ENCODE measurements at regions not wholly inside any gene's neighbourhood (a gene's known extent, or its start where the extent isn't known, plus 50 kb on each side); places are given as distances from the start of the nearest gene placed in this dataset.

GRCh38 chr2:234840336-234840735 lies 111.5 kb upstream of the SH3BP4 start:
- no peak for TF ChIP-seq POLR2AphosphoS5 (IDR thresholded peaks at IDR 0.05)
- TF ChIP-seq POLR2A (IDR thresholded peaks at IDR 0.05), result no peak
- TF ChIP-seq, protein P1, sequence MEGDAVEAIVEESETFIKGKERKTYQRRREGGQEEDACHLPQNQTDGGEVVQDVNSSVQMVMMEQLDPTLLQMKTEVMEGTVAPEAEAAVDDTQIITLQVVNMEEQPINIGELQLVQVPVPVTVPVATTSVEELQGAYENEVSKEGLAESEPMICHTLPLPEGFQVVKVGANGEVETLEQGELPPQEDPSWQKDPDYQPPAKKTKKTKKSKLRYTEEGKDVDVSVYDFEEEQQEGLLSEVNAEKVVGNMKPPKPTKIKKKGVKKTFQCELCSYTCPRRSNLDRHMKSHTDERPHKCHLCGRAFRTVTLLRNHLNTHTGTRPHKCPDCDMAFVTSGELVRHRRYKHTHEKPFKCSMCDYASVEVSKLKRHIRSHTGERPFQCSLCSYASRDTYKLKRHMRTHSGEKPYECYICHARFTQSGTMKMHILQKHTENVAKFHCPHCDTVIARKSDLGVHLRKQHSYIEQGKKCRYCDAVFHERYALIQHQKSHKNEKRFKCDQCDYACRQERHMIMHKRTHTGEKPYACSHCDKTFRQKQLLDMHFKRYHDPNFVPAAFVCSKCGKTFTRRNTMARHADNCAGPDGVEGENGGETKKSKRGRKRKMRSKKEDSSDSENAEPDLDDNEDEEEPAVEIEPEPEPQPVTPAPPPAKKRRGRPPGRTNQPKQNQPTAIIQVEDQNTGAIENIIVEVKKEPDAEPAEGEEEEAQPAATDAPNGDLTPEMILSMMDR (IDR thresholded peaks at IDR 0.05), result no peak
- TF ChIP-seq EP300 (IDR thresholded peaks at IDR 0.05), result no peak

Measured in suprapubic skin (tissue), 4 donors.